ENCODE measurements at regions not wholly inside any gene's neighbourhood (a gene's known extent, or its start where the extent isn't known, plus 50 kb on each side); places are given as distances from the start of the nearest gene placed in this dataset.

DNA sequence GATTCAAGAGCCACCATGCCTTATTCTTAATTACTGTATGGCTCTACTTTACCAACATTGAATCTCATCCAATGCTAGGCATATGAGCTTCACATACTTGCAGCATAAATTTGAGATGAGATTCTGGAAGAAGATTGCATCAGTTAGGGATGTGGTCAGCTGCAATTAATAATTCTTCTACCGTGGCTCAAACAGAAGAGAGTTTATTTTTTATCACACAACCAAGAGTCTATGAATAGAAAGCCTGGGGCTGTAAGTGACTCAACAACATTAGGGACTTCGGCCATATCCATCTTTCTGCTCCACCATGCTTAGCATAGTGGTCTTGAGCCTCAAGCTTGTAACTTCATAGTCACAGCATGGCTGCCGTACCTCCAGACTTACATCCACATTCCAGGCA, 179.4 kb upstream of the IRX6 start:
- TF ChIP-seq CTCF (conservative IDR thresholded peaks at IDR 0.05; ENCODE audit: low read length), result no peak
- TF ChIP-seq EZH2phosphoT487 (IDR thresholded peaks at IDR 0.05; ENCODE audit: borderline replicate concordance, low read depth, low read length), result no peak
